Astrocyte of the cerebellum (primary cell): ENCODE measurements at regions not wholly inside any gene's neighbourhood (a gene's known extent, or its start where the extent isn't known, plus 50 kb on each side); places are given as distances from the start of the nearest gene placed in this dataset.

ENCODE experiments used
- DNase-seq: peaks from one replicate; pipeline ENCODE4 v3.0.0-alpha.2; 2011; ENCODE audit warnings: low read depth
- H3K4me3 ChIP-seq: 2 replicates; pipeline ENCODE4 v1.5.1; 2011; ENCODE audit warnings: mild to moderate bottlenecking, low read depth, low read length, moderate library complexity
- CTCF ChIP-seq: IDR thresholded peaks from 2 replicates; pipeline ENCODE4 v1.5.1; 2012; ENCODE audit warnings: low read length, low read depth, moderate library complexity, mild to moderate bottlenecking; ENCODE audit errors: missing control alignments
- in situ Hi-C: cut with HindIII; loops from 2 replicates; pipeline ENCODE4 v1.10.0; 2017; ENCODE audit warnings: low sequenced_read_pairs

- peak; percentile 84 for DNase-seq
- no peak overlapping the region for H3K4me3 ChIP-seq
- no peak for TF ChIP-seq CTCF
- in situ Hi-C loops, result loop anchor here (25.0 kb wide), 3 partner anchors 533 to 1158 kb away; partner anchors contain the start of gene GXYLT1
Observed at GRCh38 chr12:43294916-43295315, 257.1 kb downstream of the ADAMTS20 start.

- no peak for DNase-seq
- in situ Hi-C loops, result loop anchor here (25.0 kb wide), 3 partner anchors 532 to 1157 kb away; partner anchors contain the start of gene GXYLT1
- no peak overlapping the region for H3K4me3 ChIP-seq
- TF ChIP-seq CTCF, result no peak
Observed at GRCh38 chr12:43294147-43294546, 257.9 kb downstream of the ADAMTS20 start.

GRCh38 chr12:43293396-43293795 lies 258.6 kb downstream of the ADAMTS20 start:
- in situ Hi-C loops, result loop anchor here (25.0 kb wide), 3 partner anchors 531 to 1156 kb away; partner anchors contain the start of gene GXYLT1
- no peak for DNase-seq
- no peak overlapping the region for H3K4me3 ChIP-seq
- TF ChIP-seq CTCF, result no peak

- no peak overlapping the region for H3K4me3 ChIP-seq
- in situ Hi-C loops, result loop anchor here (25.0 kb wide), 3 partner anchors 530 to 1155 kb away; partner anchors contain the start of gene GXYLT1
- DNase-seq, result no peak
- TF ChIP-seq CTCF, result no peak
Observed at GRCh38 chr12:43292699-43293098, 259.3 kb downstream of the ADAMTS20 start.

- in situ Hi-C loops, result loop anchor here (25.0 kb wide), 3 partner anchors 529 to 1154 kb away; partner anchors contain the start of gene GXYLT1
- TF ChIP-seq CTCF, result no peak
- no peak overlapping the region for H3K4me3 ChIP-seq
- DNase-seq, result no peak
Observed at GRCh38 chr12:43291516-43291915, 260.5 kb downstream of the ADAMTS20 start.

- no peak overlapping the region for H3K4me3 ChIP-seq
- DNase-seq, result no peak
- in situ Hi-C loops, result loop anchor here (25.0 kb wide), 3 partner anchors 529 to 1154 kb away; partner anchors contain the start of gene GXYLT1
- no peak for TF ChIP-seq CTCF
Observed at GRCh38 chr12:43290836-43291235, 261.2 kb downstream of the ADAMTS20 start.
